ENCODE measurements at regions not wholly inside any gene's neighbourhood (a gene's known extent, or its start where the extent isn't known, plus 50 kb on each side); places are given as distances from the start of the nearest gene placed in this dataset.

GRCh38 chr14:43014338-43014737 is 1407.7 kb downstream of the LRFN5 start:
- TF ChIP-seq CTCF (IDR thresholded peaks at IDR 0.05): no peak
- TF ChIP-seq POLR2A (IDR thresholded peaks at IDR 0.05): no peak

Data from lower leg skin (tissue), 3 donors.